HUES6 (cell line): ENCODE measurements at regions not wholly inside any gene's neighbourhood (a gene's known extent, or its start where the extent isn't known, plus 50 kb on each side); places are given as distances from the start of the nearest gene placed in this dataset.
"Not testable (repeated sequence)": the region's sequence is repeated elsewhere in the genome, so short reads cannot be mapped to it uniquely, and the experiment has no call there.

Experiments used
- H3K27ac ChIP-seq: 2 replicates; pipeline ENCODE4 v1.7.0; 2013; ENCODE audit warnings: low read depth, mild to moderate bottlenecking, low read length, inconsistent platforms
- H3K27me3 ChIP-seq: 2 replicates; pipeline ENCODE4 v1.6.1; 2013; ENCODE audit warnings: low read length; ENCODE audit not compliant: control insufficient read depth, insufficient read depth
- H3K36me3 ChIP-seq: 2 replicates; pipeline ENCODE4 v1.6.1; 2013; ENCODE audit warnings: low read length; ENCODE audit not compliant: control insufficient read depth, insufficient read depth
- H3K4me1 ChIP-seq: 2 replicates; pipeline ENCODE4 v1.6.1; 2013; ENCODE audit warnings: low read length; ENCODE audit not compliant: control insufficient read depth, insufficient read depth
- H3K4me3 ChIP-seq: 2 replicates; pipeline ENCODE4 v1.5.1; 2013; ENCODE audit warnings: low read depth, low read length
- H3K9ac ChIP-seq: one replicate; pipeline ENCODE4 v1.6.1; 2013; ENCODE audit warnings: mild to moderate bottlenecking, low read length
- H3K9me3 ChIP-seq: 2 replicates; pipeline ENCODE4 v1.6.1; 2013; ENCODE audit warnings: low read depth, low read length; ENCODE audit not compliant: control insufficient read depth, insufficient read depth

DNA sequence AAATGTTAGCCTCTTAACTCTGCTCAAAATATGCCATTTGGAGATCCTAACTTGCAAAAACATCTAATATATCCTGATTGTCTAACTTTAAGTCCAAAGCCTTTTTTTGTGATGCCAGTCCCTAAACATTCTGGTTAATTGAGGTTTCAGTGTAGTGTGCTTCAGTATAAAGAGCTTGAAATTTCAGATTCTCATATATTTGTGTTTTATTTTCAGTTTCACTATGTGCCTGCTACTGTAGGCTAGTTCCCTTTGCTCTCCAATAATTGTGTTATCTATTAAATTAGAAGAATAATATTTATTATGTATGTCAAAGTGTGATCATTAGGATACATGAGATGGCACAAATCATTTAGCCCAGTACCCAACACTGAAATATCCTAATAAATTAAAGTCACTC lies 1361.2 kb downstream of the XPNPEP1 start:
- no peak overlapping the region for H3K27ac ChIP-seq
- no peaks in the 10 kb centered on the region for H3K36me3 ChIP-seq
- H3K9me3 ChIP-seq: no peaks in the 10 kb centered on the region
- H3K27me3 ChIP-seq: no peaks in the 10 kb centered on the region
- H3K4me1 ChIP-seq: no peaks in the 10 kb centered on the region
- no peak overlapping the region for H3K9ac ChIP-seq
- H3K4me3 ChIP-seq: no peak overlapping the region

DNA sequence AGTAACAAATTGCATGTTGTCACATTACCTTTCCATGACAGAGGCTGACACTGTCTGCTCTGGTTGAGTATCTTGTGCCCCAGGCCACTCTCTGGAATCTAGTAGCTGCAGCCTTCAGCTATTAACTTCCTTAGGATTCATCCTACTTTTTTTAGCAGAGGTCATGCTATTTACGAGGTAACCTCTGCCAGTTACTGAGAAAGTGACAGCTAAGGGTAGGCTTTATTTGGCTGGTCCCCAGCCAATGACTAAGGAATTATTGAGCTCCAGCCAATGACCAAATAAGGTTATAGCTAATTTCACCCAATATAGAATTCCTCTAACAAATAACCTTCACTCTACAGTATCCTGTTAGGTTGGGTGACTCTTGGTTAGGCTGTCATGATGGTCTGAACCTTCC lies 1361.7 kb downstream of the XPNPEP1 start:
- Histone ChIP-seq H3K27me3 (no peaks in the 10 kb centered on the region), H3K4me3 (no peak overlapping the region), H3K4me1 (no peaks in the 10 kb centered on the region), H3K9ac (no peak overlapping the region), H3K9me3 (no peaks in the 10 kb centered on the region), H3K36me3 (no peaks in the 10 kb centered on the region), H3K27ac (no peak overlapping the region)

DNA sequence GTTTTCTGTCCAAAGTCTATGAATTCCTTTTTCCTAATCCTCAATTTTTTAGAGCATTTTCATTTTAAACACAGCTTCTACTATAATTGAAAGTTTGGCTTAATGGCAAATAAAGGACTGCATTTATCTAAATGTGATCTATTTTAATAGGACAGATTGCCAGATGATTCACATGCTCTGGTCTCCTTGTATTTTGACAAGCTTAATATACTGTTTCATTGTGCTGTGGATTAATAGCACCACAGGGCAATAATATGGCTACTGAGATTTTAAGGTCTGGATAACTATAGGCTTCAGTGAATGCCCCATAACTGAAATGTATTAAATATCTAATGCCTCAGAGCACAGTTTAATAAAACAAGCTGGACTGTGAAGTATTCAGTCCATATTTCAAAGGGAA lies 1362.8 kb downstream of the XPNPEP1 start:
- Histone ChIP-seq H3K9me3 (no peaks in the 10 kb centered on the region), H3K9ac (no peak overlapping the region), H3K36me3 (no peaks in the 10 kb centered on the region), H3K27me3 (no peaks in the 10 kb centered on the region), H3K4me3 (no peak overlapping the region), H3K27ac (no peak overlapping the region), H3K4me1 (no peaks in the 10 kb centered on the region)

DNA sequence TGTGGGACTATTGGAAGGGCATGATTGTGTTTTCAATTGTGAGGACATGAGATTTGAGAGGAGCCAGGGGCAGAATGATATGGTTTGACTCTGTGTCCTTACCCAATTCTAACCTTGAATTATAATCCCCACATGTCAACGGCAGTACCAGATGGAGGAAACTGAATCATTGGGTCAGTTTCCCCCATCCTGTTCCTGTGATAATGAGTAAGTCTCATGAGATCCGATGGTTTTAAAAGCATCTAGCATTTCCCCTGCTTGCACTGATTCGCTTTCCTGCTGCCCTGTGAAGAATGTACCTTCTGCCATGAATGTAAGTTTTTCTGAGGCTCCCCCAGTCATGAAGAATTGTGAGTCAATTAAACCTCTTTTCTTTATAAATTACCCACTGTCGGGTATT lies 1367.1 kb downstream of the XPNPEP1 start:
- no peak overlapping the region for H3K9ac ChIP-seq
- H3K27me3 ChIP-seq: no peaks in the 10 kb centered on the region
- no peaks in the 10 kb centered on the region for H3K36me3 ChIP-seq
- H3K9me3 ChIP-seq: no peaks in the 10 kb centered on the region
- no peak overlapping the region for H3K27ac ChIP-seq
- no peaks in the 10 kb centered on the region for H3K4me1 ChIP-seq
- H3K4me3 ChIP-seq: no peak overlapping the region

DNA sequence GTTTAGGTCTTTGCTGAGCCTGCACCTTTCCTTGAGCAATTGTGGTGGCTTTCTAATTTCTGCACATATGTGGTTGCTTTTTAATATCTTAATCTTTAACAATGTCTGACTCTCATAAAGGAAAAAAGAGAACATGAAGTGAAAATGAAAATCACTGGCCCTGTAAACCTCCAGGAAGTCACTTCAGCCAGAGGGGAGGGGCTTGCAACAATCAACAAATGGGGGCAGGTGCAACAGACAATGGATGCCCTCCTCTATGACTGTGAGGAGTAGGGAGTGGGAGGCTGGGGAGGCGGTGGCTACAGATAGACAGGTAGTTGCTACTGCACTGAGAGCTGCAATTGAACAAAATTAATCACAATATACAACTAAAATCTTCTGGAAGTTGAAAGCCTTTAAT lies 1377.4 kb downstream of the XPNPEP1 start:
- Histone ChIP-seq H3K4me1 (no peaks in the 10 kb centered on the region; the same call in 1 of the 2 replicates), H3K36me3 (no peaks in the 10 kb centered on the region), H3K27me3 (no peaks in the 10 kb centered on the region), H3K9ac (no peak overlapping the region), H3K27ac (no peak overlapping the region), H3K4me3 (no peak overlapping the region), H3K9me3 (no peaks in the 10 kb centered on the region)

DNA sequence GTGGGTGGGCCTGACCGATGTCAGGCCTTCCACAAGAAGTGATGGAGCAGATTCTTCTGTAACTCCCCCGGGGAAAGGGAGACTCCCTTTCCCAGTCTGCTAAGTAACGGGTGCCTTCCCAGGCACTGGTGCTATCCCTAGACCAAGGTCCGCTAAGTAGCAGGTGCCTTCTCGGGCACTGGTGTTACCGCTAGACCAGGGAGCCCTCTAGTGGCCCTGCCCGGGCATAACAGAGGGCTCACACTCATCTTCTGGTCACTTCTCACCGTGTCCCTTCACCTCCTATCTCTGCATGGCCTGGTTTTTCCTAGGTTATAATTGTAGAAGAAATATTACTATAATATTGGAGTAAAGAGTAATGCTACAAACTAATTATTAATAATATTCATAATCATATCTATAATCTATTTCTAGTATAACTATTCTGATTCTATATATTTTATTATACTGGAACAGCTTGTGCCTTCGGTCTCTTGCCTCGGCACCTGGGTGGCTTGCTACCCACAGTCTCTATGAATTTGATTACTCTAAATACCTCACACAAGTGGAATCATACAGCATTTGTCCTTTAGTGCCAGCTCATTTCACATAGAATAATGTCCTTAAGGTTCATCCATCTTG lies 1378.7 kb downstream of the XPNPEP1 start:
- Histone ChIP-seq H3K27me3 (no peaks in the 10 kb centered on the region), H3K27ac (no peak overlapping the region), H3K4me3 (no peak overlapping the region), H3K36me3 (no peaks in the 10 kb centered on the region), H3K9me3 (no peaks in the 10 kb centered on the region), H3K9ac (no peak overlapping the region), H3K4me1 (no peaks in the 10 kb centered on the region)

DNA sequence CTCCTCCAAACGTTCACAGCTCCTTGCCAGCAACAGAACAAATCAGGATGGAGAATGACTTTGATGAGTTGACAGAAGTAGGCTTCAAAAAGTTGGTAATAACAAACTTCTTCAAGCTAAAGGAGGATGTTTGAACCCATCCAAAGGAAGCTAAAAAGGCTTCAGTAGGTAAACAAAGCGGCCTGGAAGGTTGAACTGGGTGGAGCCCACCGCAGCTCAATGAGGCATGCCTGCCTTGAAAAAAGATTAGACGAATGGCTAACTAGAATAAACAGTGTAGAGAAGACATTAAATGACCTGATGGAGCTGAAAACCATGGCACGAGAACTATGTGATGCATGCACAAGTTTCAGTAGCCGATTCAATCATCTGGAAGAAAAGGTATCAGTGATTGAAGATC lies 1369.0 kb upstream of the SORCS1 start:
- not testable (repeated sequence) for H3K9ac ChIP-seq, H3K4me3 ChIP-seq, H3K36me3 ChIP-seq, H3K27me3 ChIP-seq, H3K4me1 ChIP-seq, H3K27ac ChIP-seq, H3K9me3 ChIP-seq

DNA sequence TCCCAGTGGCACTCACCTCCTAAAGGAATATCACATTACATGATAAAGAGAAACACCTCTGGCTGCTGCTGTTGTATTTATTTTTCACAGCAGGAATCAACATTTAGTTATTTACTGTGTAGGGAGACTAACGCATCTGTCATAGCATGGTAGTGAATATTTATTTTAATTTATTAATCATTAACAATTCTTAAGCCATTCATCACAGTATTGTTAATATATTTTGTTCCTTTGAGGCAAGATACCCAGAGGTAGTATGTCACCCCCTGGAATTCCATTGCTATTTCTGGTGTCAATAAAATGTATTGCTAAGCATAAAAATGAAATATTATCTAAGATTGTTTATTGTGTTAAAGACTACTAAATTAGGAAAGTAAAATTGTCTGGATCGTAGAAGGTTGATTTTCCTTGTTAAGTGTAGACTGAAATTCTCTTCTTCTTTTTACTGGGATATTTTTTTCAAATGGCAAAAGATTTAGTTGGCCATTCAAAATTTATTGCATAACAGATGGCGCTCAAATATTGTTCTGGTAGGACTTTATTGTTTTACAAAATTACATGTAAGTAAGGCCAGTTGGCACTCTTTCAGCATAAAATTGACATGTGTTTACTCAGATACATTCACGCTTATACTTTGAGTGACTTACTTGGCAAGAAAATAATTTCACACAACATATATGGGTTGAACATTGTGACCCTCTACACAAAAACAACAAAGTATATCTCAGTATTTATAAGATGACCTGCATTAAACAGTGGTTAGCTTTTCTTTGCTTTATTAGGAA lies 1358.7 kb upstream of the SORCS1 start:
- Histone ChIP-seq H3K4me1 (0 out of 2 replicates have a peak, but pooled peaks cover 7% of the 10 kb centered on the region), H3K27me3 (no peaks in the 10 kb centered on the region), H3K4me3 (no peak overlapping the region), H3K36me3 (no peaks in the 10 kb centered on the region), H3K9ac (no peak overlapping the region), H3K27ac (no peak overlapping the region), H3K9me3 (peaks cover 10% of the 10 kb centered on the region)

DNA sequence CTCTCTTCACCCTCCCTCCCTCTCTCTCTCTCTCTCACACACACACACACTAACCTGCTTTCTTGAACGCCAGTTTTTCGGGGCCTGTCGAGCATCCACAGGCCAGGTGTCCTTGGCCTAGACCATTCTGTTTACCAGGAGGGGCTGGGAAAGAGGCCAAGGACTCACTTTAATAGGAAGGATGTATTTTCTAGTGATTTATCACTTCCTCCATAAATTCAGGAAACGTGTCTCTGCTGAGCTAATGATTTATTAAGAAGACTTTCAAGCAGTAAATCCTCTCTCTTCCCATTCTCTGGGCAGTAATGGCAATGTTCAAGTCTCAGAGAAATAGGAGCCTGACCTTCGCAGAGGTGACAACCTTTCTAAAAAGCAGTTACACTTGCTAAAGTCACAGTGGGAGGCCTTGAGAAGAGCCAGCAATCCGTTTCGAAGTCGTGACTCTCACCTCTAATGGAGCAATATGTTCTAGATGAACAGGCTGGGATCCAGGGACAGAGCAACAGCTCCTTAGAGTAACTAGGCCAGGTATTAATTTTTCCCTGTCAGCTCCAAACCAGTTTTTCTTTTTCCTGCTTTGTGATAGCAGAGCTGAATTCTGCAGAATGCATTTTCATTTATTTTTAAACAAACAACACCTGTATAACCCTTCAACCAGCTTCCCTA lies 1357.5 kb upstream of the SORCS1 start:
- Histone ChIP-seq H3K36me3 (no peaks in the 10 kb centered on the region), H3K4me1 (0 out of 2 replicates have a peak, but pooled peaks cover 7% of the 10 kb centered on the region), H3K9me3 (peaks cover 12% of the 10 kb centered on the region), H3K27ac (no peak overlapping the region), H3K27me3 (no peaks in the 10 kb centered on the region), H3K4me3 (no peak overlapping the region), H3K9ac (no peak overlapping the region)

DNA sequence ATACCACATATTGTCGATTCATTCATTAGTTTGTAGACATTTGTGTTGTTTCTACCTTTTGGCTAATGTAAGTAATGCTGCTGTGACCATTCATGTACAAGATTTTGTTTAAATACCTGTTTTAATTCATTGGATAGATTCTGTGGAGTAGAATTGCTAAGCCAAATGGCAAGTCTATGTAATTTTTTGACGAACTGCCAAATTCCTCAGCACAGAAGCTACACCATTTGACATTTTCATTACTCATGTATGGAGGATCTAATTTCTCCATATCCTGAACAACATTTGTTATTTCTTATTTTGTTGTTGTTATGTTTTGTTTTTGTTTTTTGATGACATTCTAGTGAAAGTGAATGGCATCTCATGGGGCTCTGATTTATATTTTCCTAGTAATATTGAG lies 1351.3 kb upstream of the SORCS1 start:
- Histone ChIP-seq H3K27me3 (no peaks in the 10 kb centered on the region), H3K36me3 (no peaks in the 10 kb centered on the region), H3K9me3 (peaks cover 12% of the 10 kb centered on the region), H3K27ac (no peak overlapping the region), H3K4me1 (no peaks in the 10 kb centered on the region), H3K9ac (no peak overlapping the region), H3K4me3 (no peak overlapping the region)

DNA sequence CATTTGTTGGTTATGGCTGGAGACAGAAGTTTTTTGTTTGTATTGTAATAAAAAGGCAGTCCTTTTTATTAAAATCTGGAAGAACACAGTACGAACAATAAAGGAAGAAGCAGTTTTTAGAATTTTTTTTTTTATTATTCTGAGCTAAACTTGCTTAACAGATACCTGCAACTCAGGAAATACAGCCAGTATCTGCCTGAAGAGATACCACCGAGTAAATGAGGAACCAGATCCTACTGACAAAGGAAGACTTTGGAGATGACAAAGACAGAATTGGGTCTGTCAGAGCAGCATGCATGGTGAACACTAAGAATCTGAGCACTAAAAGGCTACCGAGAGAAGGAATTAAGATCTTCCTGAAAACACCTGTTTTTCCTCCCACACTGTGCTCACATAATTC lies 1335.9 kb upstream of the SORCS1 start:
- Histone ChIP-seq H3K4me3 (no peak overlapping the region), H3K36me3 (no peaks in the 10 kb centered on the region), H3K9ac (no peak overlapping the region), H3K9me3 (peaks cover 18% of the 10 kb centered on the region), H3K27ac (no peak overlapping the region), H3K4me1 (no peaks in the 10 kb centered on the region), H3K27me3 (no peaks in the 10 kb centered on the region)
